HG02852 (cell line): ENCODE measurements at regions not wholly inside any gene's neighbourhood (a gene's known extent, or its start where the extent isn't known, plus 50 kb on each side); places are given as distances from the start of the nearest gene placed in this dataset.

ENCODE experiments used
- ATAC-seq: cut with Tn5 transposase; IDR thresholded peaks from one replicate; pipeline ENCODE4 v1.9.1; 2021; ENCODE audit warnings: mild to moderate bottlenecking, moderate library complexity; ENCODE audit not compliant: unreplicated experiment

DNA sequence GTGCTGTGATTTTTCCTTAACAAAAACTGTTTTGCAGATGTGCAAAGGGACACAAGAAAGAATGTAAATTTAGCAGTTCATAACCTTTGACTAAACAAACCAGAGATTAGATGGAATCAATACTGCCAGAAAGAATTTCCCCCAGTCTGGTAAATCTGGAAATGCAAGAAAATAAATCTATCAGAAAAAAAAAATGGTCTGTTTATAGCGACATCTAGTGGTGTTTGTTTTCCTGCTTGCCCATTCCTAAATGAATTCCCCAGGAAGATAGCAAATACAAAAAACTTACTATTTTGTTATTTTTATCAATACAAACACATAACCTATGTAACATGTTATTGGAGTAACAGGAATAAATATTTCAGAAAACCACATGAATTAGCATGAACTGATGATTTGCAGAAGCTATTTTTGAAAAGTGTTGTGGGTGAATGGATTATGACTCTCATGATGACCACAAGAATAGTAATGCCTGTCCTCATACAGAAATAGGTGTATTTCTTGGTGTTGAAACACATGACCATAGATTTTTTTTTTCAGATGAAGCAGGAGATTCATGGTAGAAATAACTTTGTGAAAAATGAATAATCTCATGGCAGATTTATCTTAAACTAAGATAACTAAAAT is 1703.8 kb downstream of the MAT2B start:
- ATAC-seq = no peak

DNA sequence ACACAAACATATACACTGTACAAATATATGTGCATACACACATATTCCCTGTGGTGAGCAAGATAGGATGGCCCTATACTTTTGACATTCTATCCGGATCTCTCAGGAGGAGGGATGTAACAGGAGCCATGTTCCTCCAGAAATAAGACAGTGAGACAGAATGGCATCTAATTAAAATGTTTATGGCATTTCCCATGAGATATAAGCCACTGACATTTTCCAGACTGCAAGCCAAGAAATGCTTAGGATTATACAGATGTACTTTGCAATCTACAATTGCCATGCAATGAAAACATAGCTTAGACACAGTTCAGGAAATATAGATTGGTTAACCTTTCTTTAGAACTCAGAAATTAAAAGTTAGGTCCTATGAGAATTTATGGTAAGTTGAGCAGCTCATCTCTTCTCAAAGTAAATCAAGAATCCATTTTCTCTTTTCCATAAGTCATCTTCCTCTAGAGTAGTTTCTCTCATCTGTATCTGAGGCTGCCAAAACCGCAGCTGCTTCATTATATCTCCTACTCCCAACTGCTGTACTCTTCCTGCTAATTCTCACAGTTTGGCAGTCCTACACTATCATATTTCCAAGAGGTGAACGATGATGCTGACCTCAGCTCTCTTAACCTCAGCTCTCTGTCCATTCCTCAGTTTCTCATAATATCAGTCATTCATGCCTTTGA is 1719.1 kb downstream of the MAT2B start:
- ATAC-seq = no peak

DNA sequence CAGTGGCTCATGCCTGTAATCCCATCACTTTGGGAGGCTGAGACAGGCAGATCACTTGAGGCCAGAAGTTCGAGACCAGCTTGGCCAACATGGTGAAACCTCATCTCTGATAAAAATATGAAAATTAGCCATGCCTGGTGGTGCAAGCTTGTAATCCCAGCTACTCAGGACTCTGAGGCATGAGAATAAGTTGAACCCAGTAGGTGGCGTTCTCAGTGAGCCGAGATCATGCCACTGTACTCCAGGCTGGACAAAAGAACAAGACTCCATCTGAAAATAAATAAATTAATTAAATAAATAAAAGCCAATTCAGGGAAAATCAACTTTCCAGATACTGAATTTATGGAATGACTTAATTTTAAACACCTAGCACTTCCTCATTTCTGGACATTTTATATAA is 1722.1 kb downstream of the MAT2B start:
- no peak for ATAC-seq

DNA sequence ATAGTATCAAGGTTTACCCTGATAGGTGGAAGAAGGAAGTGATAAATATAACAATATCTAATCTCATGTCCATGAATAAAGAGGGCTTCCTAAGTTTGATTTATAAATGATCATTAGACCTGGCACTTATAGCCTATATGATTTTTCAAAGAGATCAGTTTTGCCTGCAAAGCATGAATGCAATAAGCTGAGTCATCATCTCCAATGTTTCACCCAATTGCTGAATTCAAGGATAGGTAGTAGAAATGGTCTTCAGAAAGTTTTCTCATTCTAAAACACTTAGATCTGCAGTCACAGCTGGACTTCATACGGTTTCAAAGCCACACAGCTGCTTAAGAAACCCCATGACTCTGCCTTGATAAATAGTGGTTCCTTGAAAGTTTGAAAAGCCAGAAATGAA is 1722.8 kb downstream of the MAT2B start:
- ATAC-seq = no peak

DNA sequence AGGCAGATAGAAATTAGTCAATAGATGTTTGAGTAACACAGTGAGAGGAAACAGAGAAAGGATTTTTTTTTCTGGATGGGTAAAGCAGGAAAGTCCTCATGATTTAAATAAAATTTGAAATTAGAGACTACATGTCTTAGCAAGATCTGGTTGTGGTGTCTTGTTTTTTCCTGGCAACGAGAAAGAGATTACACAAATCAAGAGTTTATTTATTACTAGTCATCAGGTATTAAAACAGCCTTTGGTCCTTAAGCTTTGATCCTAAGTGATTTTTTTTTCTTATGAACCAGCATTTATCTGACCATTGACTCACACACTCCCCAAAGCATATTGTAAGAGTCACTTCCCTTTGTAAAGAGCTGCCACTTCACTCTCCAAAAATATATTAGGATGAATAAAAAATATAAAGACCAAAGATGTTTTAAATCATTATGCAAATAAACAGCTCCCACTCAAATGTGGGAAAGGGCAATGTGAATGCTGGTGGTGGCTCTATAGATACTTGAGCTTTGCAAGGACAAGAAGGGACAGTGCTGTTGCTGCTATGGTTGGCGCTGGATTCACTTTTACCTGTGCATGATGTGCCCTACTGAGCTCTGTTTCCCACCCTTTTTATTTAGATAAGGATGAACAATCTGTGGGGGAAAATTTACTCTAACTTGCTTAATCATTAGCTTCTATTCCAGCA is 1726.5 kb downstream of the MAT2B start:
- ATAC-seq = no peak

DNA sequence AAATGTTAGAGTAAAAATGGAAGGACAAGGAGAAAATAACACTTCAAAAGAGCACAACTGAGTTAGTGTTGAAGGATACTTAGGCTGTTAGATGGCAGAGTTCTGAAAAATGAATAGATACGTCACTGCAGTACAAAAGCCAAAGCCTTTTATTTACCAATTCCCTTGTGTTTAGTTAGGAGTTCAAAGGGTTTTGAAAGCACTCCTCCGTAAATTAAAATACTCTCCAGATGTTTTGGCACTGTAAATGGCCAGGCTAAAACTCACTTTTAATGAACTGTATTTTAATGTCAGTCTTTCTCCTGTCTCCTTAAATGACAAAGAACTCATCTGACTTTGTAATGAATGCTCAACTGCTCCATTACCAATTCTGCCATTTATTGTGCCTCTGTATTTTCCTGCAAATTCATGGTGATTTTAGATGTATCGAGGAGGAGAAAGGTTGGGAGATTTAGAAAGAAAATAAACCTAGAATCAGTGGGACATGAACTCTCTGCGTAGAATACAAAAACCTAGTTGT is 1727.2 kb downstream of the MAT2B start:
- ATAC-seq = no peak

DNA sequence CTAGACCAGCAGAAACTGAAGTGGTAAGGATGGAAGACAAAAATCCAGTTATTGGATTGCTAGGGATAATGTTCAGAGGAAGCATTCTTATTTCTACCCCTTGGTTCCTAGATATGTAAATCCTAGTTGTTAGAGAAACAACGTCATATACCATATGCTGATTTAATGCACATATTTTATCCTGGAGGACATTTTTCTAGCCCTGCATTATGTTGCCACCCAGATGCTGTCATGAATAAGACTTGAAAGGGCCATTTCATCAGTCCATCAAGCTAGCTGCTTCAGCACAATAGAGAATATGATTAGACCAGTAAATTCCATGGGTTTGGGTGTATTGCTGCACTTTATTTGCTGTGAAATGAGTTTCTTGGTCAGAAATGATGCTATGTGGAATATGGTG is 1736.4 kb downstream of the MAT2B start:
- no peak for ATAC-seq

DNA sequence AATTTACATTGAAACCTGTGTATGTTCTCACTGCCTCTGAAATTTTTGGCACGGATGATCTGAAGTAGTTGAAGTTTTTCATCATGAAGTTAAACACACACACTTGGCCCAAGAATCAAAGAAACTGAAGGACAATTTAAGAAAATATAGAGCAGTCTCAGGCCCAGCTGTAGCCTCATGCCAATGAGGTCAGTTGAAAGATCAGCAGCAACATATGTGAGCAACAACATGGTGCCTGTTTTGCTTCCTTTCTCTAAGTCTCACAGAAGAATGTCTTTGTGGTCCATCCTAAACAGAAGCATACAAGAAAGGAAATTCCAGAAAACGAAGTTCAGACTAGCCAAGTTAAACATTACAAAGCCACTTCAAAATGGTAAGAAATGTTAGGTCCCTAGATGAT is 1737.2 kb downstream of the MAT2B start:
- ATAC-seq = no peak

DNA sequence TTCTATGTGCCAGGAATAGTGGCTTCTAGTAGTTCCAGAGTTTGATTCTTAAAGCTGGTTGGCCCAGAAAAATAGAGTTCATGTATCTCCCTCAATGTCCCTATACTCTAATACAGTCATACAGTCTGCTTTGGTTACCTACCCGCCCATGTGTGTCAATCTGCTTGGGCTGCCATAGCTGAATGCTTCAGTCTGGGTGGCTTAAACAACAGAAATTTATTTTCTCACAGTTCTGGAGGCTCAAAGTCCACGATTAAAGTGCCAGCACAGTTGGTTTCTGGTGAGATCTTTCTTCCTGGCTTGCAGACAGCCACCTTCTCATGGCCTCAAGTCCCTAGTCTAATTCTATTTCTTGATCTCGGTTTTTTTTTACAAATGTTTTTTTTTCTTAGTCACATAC is 1739.0 kb downstream of the MAT2B start:
- ATAC-seq = no peak

DNA sequence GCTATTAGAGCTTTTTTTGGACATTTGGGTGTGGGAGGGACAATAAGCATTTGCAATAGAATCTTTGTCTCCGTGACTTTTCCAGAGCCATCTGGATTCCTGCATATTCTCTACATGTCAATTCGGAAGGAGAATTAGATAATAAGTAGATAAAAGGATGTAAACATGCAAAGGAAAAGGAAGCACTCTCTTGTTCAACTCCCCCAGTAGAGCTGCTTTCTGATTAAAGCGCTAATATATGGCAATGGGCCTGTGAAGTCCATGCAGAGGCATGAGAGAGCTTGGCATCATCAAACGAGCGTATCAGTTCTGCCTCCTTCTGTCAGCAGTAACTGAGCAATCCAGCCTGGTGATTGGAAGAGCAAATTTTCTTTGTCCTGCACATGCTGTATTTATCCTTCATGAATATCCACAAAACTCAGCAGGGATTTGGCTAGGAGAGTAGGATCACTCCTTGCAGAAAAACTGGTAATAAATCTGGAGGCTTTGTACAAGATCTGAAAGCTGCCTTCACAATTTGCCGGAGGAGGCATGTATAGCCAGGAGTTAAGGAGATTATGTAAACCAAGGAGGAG is 1752.9 kb downstream of the MAT2B start:
- ATAC-seq = no peak

DNA sequence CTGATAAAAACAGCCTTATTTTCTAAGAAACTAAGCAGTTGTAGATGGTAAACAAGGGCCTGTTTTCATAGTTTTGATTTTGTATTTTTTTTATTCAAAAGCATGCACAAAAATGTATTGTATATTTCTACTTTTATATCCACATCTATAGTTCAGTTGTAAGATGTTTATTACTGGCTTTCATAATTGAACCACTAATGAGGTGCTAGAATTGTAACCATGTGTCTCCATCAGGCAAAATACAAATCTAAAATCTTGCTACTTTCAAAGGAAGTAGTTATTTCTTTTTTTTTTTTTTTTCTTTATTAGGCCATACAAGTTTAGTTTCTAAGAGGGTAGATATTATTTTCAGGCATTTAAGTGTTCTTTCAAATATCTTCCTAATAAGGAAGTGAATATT is 1755.0 kb downstream of the MAT2B start:
- no peak for ATAC-seq

DNA sequence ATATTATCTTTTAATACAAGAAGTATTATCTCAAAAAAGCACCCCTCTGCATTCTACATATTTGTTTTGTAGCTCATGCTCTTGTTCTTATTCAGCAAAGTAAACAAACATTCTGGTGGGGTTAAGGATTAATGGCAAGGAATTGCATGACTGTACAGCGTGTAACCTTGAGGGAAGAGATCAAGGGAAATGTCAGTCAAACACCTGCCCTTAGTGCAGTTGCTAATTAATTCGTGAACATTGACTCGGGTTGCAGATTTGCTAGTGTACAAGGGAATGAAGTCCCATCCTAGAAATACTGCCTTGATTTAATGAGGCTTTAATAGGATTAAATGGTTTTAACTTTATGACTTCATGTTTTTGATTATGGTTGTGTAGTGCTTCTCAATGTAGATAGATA is 1758.1 kb downstream of the MAT2B start:
- no peak for ATAC-seq

DNA sequence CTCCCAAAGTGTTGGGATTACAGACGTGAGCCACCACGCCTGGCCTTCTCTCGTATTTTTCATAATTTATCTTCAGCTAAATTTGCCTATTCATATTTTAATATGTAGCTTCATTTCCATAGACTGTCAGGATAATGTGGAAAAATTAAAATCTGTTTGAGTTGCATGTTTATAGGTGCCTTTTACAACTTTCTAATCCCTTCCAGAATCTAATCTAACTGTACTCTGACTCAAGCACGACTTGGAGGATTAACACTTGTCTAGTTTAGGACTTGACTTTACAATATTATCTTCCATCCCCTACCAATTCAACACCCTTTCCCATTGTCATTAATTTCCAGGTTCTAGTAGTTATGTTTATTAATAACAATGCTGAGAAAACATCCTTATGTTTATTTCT is 1761.5 kb downstream of the MAT2B start:
- no peak for ATAC-seq

DNA sequence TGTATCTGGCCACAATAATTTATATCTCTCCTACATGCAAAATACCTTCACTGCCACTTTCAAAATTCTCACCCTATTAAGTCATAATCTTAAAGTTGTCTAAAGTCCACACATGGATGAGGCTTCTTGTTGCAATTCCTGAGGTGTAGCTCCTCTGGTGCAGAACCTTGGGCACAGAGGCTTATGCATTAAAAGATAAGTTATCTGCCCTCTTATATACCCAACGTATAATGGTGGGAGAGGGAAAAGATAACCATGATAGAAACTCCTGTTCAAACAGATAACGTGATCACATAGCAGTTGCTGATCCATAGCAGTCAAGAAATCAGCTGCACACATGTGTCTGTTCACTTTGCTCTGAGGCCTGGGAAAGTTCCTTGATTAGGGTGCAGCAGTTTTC is 1767.0 kb downstream of the MAT2B start:
- no peak for ATAC-seq

DNA sequence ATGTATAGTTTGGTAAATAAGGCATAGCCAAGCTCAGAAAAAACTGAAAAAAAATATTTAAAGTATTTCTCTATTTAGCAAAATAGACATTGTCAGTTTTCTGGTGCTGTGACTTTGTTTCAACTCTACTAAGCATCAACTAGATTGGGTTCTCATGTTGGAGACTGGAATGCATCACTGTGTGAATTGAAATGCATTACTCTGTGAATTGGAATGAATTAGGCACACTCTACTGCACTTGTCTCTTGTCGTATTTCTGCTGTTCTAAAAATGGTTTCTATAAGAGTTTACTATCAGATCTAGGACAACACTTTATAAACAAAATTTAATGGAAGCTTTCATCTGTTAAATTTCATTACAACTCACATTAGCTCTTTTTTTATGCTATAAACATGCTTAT is 1772.2 kb downstream of the MAT2B start:
- no peak for ATAC-seq

DNA sequence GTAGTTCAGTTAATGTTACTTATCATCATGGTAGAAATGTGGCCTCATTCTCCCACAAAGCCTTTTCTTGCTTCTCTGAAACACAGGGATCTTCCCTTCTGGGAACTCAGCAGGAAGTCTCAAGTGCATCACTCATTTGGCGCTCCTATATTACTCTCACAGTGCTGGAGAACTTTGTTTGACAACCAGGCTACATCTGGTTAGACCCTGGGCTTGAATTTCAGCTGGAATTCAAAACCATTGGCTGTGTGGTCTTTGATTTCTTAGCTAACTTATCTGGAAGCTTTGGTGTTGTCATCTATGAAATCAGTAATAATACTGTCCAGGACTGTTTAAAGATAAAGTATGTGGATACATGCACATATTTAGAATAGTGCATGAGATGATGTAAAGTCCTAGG is 1777.1 kb downstream of the MAT2B start:
- ATAC-seq = no peak

DNA sequence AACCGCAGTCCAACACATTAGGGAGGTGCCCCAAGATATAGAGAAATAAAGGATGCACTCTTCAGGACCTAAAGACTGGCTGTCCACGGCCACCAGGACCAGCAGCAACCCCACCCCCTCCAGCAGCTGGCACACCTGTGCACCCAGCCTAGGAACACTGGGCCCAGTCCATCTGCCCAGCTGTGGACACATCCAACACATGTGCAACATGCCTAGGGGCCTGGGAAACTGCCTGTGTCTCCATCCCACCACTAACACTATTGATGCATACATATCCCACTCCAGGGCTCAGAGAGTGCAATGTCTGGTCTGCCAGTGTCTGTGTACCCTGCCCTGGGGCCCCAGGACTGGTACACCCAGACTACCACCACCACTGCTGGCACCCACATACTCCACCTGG is 1781.3 kb downstream of the MAT2B start:
- no peak for ATAC-seq

DNA sequence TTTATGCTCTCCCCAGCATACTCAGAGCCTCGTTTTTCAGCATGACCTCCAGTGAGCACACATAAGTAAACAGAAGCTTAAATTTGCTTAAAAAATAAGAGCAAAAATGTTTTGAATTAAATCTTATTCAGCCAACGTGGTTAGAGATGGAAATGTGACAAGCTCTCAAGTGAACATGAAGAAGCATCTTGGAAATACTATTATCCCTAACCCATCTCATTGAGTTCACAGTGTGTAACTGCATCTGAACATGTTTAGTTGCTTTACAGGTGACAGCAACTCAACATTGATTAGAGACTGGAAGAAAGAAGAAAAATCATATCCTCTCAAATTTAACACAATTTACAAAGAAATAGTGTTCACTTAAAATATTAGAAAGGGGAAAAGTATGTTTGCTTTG is 1785.1 kb downstream of the MAT2B start:
- no peak for ATAC-seq

DNA sequence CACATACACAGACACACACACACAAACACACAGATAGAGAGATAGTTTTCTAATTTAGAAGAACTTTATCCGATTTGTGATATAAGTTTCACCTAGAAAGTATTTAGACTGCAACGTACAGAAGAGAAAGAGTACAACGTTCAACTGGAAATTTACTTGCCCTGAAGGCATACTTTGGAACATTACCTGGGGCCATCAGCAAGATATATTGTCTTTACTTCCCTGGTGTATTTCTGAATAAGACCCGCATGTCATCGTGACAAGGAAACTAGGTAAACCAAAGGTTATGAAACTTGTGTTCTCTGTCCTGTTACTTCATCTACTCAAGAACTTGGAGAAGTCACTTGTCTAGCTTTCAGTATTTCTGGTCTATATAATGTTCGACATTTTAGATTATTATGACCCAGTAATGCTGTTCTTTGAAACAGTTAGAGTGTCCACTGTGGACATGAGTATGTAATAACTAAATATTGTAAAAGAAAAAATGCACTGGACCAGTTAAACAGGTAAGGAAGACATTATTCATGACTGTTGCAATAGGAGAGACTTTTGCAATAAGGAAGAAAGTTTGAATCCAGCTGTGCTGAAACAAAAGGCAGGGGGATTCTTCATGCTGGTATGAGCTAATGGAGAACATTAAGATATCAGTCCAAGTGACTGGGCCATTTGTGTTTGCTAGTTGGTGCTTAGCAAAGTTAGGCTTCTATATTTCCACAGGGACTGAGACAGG is 1791.1 kb downstream of the MAT2B start:
- ATAC-seq = no peak

DNA sequence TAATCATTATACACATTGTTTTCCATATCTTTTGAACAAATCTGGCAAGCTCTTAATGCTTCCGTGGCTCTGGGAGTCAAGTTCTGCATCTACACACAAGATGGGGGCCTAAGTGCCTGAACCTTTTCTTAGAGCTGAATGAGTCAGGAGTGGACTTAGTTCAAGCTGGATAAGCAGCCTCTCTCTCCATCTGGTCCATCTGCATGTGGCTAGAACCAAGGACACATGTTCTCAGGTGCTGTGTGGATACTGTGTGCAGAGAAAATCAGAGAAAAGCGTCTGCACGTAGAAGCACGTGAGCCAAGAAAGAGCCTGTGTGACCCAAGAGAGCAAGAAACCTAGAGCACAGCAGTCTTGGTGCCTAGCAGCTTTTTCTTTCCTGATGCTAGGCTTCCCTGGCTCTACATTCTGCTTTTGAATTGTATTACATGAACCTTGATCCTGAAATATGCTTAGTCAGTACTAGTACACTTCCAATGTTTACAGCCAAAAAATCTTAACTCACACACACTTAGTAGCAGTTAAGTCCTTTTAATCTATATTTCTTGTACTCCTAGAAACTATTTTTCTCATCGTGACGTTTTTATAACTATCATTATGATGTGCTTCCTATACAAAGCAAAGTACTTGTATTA is 1798.9 kb downstream of the MAT2B start:
- no peak for ATAC-seq

DNA sequence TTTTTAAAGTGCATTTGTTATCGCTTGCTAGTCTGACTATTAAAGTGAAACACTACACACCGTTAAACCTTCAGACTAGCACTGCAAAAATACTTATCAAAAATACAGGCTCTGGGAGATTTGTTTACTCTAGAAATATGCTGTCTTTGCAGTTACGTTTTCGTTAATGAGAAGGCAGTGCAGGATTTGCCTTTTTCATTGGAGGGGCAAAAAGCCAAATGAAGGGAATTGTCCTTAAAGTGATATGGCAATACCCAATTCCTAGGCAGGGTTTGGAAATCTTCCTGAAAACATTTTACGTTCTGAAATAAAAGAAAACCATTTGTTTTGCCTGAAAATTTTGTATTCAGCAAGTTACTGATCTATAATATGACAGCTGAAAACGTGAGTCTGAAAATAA is 1800.2 kb downstream of the MAT2B start:
- ATAC-seq = no peak
